NCI-H2171 (cell line): ENCODE measurements at regions not wholly inside any gene's neighbourhood (a gene's known extent, or its start where the extent isn't known, plus 50 kb on each side); places are given as distances from the start of the nearest gene placed in this dataset.

Experiments
- DNase-seq: peaks from one replicate; lab custom pipeline; 2025; lab: John Stamatoyannopoulos, UW

DNA sequence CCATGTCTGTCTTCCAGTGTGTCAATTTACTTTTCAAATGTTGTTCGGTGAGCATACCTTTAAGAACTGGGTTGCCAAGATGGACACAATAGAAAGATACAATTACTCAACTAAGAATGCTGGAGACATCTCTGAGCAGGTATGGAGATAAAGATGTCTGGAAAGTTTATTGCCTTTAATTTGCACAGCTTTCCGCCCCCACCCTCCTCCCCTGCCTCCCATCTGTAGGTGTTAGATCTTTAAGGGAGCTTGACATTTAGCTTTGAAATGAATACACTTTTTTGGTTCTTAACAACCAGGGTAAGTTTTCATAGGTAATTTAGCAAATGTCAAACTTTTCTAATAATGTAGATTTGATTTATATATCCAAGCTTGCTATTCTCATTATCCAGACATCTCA is 104.4 kb downstream of the BTBD3 start:
- DNase-seq: no peak

DNA sequence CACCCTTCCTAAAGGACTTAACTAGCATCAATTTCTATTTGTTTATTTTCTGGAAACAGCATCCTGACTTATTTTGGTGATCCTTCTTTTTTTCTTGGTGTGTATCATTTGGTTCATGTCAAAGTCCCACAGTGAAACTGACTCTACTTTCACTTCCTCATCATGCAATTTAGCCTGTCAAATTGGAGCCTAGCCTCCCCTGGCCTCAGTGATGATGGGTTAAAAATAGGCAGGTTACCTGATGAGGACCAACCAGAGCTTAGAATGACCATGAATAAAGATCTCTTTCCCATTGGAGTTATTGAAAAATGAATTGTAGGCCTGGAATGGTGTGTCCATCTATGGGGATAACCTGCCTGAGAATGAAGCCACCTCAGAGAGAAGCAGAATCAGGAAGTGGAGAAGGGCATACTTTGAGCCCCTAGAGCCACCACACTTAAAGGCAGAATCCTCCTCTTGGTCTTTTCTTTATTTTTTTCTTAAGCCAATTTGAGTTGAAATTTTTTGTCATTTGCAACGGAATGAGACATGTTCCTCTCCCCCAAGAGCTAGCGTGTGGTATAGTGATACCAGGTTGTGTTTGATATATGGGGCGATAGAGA is 105.6 kb downstream of the BTBD3 start:
- DNase-seq: no peak

DNA sequence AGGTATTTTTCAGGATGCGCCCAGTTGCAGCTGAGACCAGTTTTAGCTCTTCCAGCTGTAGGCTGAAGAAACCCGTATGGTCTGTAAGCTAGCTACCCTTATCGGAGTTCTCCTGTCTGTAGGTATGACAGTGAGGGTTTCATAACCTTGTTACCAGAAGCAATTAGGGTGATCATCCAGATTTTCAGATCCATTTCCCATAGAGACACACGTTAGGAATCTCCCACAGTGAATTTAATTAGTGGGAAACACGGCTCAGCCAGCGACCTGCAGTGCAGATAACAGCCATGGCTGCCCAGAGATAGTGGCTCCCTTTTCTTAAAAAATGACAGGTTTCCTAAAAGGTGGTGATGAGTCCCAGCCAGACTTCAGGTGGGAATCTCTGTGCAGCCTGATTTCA is 111.1 kb downstream of the BTBD3 start:
- no peak for DNase-seq

DNA sequence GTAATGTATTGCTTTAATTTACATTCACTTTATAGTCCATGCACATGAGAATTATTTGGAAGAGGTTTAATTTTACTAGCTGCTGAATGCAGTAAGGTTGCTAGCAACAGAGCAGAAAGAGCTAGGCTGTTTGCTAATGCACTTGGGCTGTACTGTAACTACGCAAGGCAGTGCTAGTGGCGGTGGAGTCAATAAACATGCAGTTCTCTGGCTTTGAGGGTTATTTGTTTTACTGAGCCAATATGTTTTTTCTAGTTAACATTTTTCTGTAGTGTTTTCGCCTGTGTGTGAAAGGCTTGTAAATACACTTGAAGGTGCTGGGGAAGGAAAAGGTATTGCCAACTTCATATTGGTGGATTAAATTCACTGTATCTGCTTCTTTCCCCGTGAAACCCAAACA is 112.8 kb downstream of the BTBD3 start:
- DNase-seq: no peak

DNA sequence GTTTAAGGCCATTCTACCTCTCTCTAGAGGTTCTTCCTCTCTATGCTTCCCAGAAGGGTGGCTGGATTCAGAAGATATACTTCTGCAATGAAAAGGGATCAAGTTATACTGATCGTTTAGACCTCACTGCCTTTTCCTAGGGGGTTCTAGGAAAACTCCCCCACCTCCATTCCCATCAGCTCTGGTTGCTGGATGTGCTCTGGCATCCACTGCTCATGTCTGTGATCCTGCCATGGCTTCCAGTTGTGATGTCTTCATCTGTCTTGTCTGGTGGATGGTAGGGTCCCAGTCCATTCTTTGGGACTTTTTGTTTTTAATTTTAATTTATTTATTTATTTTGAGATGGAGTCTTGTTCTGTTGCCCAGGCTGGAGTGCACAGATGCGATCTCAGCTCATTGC is 118.4 kb downstream of the BTBD3 start:
- no peak for DNase-seq

DNA sequence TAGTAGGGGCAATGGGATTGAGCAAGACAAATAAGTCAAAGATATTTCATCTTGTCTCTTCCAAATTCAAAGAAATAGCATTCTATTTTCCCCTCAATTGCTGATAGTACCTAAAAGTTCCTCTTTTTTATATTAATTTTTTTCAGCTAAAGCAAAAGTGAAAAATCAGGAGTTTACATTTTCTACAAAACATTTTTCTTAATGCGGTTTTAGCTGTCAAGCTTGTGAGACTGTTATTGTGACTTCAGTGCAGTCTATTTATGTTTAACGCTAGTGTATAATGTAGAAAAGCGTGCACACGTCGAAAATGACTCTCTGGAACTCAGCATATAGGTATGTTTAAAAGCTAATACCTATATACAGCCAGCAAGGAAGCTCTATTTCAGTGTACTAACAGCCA is 119.8 kb downstream of the BTBD3 start:
- no peak for DNase-seq

DNA sequence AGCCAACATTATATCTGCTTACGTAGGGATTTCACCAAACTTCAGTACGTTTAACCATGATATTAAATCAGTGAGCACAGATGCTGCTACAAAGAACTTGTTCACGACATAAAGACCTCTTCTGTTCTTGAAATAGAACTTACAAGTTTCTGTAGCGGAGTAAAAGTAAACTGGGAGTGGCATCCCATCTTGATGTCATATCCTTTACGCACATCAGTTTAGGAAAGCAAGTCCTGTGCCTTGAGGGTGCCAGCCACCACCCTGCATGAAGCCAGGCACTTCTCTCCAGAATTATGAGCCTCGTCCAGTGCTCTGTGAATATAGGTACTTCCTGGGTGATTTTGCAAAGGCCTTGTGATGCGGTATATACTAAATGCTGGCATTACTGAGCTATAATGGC is 122.6 kb downstream of the BTBD3 start:
- no peak for DNase-seq

DNA sequence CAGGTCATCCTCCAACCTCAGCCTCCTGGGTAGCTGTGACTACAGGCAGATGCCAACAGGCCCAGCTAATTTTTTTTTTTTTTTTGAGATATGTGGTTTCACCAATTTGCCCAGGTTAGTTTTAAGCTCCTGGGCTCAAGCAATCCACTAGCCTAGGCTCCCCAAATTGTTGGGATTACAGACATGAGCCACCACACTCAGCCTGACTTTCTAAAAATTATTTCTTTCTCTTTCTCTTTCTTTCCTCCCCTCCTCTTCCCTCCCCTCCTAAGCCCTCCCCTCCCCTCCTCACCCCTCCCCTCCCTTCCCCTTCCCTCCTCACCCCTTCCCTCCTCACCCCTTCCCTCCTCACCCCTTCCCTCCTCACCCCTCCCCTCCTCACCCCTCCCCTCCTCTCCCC is 127.3 kb downstream of the BTBD3 start:
- no peak for DNase-seq

DNA sequence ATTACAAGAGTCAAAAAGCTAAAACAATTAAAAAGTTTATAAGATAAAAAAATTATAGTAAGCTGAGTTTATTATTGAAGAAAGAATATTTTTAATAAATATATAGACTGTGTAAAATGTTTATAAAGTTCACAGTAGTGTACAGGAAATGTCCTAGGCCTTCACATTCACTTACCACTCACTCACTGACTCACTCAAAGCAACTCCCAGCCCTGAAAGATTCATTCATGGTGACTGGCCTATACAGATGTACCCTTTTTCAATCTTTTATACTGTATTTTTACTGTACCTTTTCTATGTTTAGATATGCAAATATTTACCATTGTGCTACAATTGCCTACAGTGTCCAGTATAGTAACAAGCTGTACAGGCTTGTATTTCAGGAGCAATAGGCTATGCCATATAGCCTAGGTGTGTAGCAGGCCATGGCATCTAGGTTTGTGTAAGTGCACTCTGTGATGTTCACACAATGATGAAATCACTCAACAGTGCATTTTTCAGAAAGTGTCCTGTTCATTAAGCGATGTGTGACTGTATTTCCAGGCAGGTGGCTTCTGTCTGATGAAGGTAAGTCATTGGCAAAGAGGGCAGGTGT is 130.2 kb downstream of the BTBD3 start:
- no peak for DNase-seq

DNA sequence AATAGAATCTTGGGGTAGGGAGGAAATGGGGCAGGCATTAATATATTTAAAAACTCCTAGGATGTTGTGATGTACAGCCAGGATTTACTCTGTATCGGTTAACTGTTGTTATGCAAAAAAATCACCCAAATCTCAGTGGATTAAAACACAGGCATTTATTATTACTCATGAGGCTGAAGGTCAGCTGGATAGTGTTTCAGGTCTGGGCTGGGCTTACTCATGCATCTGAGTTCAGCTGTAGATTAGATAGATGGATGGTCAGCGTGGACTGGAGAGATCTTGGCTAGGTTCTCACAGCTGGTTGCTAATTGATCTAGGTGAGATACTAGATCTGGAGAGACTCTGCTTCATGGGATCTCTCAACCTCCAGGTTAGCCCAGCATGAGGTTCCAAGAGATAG is 131.4 kb downstream of the BTBD3 start:
- no peak for DNase-seq

DNA sequence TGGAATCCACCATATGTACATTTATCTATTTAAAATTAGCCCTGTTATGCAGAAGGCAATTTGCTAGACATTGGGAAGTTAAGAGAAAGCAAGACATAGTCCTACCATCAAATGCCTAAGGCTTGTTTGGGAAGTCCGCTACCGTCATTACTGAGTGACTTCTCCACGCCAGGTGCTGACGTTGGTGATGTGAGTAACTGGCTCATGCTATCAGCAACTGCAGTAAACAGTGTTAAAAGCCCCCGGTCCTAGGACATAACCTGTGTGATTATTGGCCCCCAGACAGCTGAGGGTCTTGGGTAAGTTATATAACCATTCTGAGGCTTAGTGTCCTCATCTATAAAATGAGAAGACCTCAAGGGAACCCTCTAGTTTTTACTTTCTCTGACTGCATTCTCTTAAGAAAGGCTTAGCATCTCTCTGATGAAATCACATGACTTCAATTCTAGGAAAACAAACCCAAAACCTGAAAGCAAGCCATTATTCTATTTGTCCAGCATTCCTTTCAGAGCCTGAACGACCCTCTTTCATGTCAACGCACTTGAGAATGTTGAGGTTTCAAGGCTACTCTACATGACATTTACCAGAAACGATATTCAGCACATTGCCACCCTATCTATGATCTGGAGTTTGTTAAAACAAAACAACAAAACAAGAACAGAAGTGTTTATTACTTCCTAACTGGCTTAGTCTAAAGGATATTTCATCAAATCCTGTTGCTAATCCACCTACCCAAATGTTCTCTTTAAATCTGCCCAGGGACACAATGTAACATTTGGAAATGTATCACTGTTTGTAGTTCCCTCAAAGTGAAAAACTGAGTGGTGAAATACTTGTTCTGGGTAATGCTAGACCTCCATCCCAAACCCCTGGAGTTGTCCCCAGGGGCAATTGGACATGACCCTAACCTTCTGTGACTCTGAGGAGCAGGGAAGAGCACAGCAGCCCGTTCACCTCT is 133.8 kb downstream of the BTBD3 start:
- DNase-seq: no peak

DNA sequence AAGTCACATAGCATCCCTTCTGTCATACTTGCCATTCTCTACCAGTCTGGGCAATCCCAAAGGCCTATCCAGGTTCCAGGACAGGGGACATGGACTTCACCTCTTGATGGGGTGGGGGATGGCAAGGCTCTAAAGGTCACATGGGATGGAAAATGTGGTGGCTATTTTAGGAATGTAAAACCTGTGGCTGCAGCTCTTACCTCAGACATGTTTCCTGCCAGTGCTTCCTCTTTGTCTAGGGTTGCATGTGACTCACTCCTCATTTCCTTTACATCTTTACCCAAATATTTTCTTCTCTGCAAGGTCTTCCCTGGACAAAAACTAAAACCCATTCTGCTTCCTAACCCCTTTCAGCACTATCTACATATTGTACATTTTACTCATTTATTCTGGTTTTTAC is 135.7 kb downstream of the BTBD3 start:
- no peak for DNase-seq

DNA sequence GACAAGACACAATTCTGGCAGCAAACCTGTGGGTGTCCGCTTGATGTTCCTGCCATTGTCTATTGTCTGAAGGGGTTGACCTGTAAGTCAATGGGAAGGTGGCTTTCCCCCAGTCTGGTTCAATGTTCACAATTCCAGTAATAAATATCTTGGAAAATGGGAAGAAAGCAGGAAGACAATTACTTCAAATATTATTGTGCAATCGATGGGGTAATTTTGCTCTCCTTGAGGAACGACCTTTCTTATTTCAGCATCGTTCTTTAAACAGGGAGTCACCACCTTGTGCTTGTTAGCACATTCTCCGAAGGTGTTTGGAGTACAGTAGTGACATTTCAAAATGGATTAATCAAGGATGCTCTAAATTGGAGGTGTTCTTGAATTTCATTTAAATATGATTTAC is 136.9 kb downstream of the BTBD3 start:
- DNase-seq: no peak

DNA sequence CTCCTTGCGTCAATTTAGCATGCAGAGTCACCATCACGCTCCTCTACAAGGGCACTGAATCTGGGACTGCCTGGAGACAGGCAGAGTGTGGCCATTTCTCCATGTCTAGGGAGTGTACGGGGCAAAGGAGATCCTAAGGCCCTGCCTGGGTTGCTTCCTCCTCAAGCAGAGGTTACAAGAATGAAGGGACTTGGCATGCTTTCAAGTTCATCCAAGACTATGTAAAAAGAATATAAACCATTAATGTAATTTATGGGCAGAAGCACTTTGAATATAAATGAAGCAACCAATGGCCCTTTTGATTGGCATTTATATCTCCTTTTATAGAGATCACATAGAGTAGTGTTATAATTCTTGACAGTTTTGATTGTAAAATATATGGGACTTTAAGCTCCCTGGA is 137.5 kb downstream of the BTBD3 start:
- DNase-seq: no peak

DNA sequence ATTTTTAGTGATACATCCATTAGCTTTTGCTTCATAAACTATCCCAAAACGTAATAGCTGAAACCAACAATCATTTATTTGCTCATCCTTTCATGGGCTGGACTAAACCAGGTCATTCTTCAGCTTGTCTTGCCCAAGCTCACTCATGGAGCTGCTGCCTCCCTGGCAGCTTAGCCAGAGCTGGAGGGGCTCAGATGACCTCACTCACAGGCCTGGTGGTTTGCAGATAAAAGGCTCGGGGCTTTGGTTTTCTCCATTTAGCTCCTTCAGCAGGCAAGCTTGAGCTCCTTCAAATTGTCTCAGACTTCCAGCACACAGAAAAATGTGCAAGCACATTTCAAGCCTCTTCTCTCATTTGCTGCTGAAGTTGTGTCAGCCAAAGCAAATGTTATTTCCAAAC is 139.1 kb downstream of the BTBD3 start:
- DNase-seq: no peak

DNA sequence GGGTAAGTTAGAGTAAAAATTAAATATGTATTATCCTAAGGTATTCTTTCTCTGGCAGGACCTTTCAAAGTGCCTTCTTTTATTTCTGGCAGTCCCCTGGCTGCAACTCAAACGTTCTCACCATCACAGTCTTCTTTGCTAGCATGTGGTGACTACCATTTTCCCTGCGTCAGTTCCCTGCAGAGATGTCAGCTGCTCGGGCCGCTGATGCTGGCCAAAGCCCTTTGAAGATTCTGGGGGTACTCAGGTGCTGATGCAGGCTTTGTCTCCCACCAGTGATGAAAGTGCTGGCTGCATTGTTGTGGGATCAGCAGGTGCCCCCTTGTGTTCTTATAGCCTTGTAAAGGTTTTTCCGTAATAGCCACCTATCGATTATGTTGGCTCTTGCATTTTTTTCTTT is 140.1 kb downstream of the BTBD3 start:
- no peak for DNase-seq

DNA sequence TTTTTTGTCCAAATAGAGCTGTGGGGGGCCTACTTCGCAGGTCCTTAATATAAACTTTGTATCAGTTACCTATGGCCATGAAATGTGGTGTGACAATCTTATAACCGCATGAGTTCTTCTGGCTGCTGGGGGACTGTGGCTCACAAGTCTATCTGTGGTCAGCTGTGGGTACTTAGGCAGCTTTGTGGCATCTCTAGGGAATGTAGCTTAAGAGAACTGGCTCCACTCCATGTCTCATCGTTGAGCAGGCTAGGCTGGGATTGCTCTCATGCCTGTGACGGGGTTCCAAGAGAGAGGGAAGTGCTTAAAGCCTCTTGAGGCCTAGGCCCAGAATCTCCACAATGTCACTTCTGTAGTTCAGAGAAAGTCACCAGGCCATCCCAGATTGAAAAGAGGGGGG is 140.5 kb downstream of the BTBD3 start:
- DNase-seq: no peak

DNA sequence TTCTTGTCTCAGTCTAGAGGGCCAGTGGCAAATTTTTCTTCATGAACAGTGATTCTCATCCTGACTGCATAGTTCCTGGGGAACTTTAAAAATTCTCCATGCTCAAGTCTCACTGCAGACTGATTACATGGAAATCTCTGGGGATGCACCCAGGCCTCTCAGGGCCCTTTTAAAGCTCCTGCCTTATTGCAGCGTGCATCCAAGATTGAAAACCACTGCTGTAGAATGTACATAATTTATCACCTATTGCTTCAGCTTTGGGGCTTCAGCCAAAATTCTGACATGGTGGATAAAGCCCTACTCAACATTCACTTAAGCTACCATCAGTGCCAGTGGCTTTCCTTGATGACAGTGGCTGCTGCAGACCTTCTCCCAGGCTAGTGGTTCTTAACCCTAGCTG is 143.8 kb downstream of the BTBD3 start:
- DNase-seq: no peak

DNA sequence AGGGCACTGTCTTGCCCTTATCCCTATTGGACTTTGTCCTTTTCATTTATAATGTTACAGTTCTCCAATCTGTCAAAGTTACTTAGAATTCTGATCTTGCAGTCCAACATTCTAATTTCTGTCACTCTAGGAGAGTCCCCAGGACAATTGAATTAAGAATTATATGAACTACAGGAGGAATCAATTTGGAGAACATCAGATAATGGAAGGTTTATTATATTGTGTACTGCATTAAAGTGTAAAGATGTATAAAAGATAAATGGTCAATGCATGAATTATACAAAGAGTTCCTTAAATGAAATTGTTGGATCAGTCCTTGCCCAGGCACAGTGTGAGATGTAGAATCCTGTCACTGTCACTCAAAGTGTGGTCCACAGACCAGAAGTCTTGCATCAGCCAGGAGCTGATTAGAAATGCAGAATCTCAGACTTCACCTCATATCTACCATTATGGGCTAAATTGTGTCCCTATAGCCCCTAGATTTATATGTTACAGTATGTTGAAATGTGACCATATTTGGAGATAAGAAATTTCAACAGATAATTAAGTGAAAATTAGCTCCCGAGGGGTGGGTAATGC is 145.5 kb downstream of the BTBD3 start:
- DNase-seq: no peak

DNA sequence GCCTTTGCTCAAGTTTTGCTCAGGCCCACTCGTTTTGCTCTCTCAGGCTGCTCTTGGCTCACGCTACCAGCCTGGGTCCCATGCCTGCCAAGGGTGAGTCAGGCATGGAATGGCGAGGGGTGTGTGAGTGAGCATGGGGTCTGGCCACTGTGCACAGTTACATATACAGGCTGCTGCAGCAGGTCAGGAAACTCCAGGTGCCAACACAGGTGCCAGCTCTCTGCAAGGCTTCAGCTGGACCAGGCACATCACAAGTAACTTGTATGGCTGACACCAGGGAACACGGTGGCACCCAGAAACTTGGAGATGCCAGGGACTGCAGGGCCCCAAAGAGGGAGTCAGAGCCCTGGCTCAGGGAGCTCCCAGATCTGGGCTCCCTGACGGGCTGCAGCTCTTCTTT is 146.8 kb downstream of the BTBD3 start:
- no peak for DNase-seq

DNA sequence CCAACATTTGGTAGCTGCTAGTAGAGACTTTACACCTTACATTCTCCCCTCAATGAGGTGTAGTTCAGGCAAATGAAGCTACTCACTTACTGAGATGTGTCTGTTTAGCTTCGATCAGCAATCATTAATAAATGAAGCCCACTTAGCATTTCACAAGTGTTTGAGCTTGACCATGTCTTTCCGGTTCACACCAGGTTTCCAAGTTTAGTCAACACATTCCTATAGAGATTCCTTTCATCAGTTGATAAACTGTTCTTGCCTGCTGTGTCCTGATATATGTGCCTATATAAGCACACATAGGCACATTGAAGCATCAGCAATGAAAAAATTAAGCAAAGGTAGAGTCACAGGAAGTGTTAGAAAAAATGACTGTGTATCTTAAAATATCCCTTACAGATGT is 150.0 kb downstream of the BTBD3 start:
- DNase-seq: no peak

DNA sequence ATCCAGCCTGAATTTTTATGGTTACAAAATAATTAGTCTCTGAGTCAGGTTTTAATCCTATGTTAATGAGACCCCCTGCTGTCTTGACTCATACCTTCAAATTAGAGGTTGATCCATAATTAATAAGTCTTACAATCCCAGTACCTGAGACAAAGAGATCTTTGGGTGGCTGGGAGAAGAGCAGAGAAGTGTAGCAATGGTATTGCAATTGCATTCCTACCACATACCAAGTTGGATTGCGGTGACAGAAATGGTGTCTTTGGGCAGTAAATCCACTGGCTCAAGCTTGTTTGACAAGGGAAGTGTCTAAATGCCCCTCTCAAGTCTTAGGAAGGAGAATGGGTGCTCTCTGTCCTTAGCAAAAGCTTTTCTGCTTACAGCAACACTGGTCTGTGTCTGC is 150.4 kb downstream of the BTBD3 start:
- DNase-seq: no peak

DNA sequence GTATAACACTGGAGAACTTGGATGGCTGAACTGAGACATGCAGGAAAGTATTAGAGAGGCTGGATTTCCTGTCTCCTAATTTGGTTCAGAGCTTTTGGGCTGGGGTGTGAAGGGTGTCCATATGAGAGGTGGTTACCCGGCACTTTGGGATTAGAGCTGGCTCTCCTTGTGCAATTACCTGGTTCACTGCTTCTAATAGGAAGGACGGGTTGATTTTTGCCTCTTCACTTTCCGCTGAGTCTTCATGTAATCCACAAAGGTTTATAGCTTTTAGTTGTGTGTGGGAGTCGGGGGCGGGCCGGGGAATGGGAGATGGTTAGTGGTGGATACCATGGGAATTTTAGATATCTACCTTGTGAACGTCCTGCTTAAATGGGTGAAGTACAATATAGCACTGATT is 151.5 kb downstream of the BTBD3 start:
- no peak for DNase-seq
